HG03558 (cell line): ENCODE measurements at regions not wholly inside any gene's neighbourhood (a gene's known extent, or its start where the extent isn't known, plus 50 kb on each side); places are given as distances from the start of the nearest gene placed in this dataset.
A peak's percentile ranks its signal among the peaks of the same experiment; 100 is the strongest.

ENCODE experiments used
- ATAC-seq: cut with Tn5 transposase; IDR thresholded peaks from one replicate; pipeline ENCODE4 v1.9.1; 2021; ENCODE audit warnings: moderate number of reproducible peaks; ENCODE audit not compliant: unreplicated experiment; ENCODE audit errors: extremely low read depth

DNA sequence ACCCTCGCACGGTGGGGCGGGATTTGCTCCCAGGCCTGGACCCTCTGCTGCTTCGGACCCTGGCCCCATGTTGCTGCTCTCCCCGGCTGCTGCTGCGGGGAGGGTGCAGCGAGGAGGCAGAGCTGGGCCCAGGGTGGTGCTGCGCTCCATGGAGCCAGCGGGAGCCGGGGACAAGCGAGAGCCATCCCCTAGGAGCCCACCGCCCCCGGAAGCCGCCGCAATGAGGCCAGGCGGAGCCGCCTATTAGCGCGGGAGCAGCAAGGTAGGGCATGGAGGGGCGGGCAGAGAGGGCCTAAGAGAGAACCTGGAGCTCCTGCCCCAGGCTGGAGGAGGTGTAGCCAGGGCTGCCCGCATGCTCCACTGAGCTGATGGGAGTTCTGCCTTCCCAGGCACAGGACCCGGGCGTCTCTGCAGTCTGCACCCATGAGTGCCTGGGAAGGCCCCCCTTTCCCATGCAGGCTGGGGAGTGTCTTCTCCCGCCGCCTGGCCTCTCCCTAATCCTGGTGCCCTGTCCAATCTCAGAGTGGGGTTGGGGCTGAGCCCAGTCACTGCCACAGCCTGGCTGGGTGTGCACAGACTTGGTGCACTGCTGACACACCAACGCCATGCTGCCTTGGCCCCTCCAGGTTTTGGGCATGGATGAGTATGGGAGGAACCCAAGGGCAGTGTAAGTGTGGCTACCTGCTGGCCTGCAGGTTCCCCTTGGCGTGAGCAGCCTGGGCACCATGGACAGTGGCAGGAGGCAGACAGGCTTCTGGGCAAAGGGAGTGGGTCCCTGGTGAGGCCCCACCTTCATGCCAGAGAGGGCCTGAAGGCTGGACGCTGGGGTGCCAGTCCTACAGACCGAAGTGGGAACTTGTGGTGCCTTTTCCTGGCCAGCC is 360.6 kb upstream of the MAP3K7 start:
- ATAC-seq, result no peak

DNA sequence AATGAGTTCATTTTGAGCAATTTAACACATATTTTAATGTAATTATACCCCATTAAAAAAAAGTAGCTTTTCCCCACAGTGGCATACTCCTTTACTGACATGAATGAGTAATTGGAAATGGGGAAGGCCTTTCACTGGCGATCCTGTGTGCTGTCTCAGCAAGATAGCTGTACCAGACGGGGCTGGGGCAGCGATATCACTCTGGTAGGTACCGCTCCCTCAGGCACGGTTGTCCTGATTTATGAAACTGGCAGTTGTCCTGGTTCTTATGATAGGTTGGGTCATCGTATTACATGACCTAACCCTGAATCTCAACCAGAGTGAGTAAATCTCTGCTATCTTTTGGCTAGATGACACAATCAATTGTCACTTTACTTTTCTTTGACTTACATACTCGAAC is 355.0 kb upstream of the MAP3K7 start:
- ATAC-seq, result no peak

DNA sequence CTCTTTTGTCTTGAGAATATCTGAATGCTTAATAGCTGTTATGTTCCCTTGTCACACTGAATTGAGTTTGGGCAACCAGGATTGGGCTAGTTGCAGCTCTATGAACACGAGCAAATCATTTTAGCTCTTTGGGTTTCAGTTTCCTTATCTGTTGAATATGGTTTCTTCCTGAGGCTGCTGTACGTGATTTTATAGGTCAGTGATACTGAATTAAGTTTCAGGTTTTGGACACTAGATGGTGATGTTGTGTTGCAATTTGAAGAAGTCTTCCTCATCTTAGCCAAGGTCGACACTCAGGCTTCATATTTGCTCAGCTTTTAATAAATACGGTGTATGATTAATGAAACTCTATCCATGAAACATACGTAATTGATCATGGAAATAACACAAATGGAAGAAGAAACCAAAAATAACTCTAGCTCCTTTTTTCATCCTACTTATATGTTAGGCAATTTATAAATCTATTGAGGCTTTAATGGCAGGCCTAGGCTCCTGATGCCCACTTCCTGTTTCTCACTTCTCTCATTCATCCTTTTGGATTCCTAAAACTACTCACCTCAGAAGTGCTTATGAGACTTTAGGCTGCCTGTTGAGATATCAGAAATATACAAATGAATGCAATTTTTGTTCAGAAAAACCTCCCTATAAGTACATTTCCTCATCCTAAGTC is 354.1 kb upstream of the MAP3K7 start:
- ATAC-seq, result peak; percentile 95

DNA sequence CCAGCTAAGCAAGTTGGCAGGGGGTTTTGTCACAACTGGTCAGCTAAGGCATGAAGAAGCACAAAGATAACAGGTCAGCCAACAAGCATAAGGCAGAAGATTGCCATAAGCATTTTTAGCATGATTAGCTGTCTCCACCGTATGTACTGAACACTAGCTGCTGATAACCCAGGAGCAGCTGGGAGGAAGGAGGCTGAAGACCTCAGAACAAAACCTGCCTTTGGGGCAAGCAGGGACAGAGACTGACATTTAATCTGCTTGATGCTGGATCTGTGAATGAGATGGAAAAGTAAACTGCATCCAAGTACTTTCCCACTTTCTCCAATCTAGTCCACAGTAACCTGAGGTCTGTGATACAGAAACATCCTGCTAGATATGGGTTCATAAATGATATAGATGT is 353.0 kb upstream of the MAP3K7 start:
- no peak for ATAC-seq

DNA sequence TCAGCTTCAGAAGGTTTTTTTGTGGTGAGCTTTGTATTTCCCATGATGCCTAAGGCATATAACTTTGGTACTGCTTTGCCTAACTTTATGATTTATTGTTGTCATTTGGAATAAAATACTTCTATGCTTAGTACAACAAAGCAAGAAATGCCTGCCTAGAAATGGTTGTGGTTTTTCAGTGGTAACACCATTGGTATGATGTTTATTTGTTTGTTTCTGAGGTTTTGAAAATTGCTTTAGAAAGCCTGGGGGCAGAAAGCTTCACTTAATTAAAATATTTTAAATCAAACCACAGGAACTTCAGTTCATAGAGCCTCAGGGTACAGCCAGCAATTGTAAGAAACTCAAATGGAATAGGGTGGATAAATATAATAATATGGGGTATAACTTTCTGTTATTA is 351.2 kb upstream of the MAP3K7 start:
- no peak for ATAC-seq

DNA sequence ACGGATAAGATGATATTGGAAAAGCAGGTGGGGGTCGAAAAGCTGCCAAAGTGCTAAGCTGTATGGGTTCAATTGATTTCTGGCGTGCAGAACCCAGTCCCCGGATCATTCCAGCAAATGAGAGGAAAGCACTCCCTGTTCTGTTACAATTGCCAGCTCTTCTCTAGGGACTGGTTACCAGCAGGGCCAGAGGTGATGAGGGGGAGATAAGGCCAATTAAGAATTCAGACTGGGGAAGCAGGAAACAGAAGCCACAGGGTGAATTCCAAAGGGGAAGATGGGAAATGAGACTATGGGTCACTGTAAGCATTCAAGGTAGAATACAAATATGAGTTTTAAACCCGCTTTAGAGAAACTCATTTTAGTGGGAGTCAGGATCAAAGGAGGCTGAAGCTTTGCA is 349.4 kb upstream of the MAP3K7 start:
- ATAC-seq, result no peak

DNA sequence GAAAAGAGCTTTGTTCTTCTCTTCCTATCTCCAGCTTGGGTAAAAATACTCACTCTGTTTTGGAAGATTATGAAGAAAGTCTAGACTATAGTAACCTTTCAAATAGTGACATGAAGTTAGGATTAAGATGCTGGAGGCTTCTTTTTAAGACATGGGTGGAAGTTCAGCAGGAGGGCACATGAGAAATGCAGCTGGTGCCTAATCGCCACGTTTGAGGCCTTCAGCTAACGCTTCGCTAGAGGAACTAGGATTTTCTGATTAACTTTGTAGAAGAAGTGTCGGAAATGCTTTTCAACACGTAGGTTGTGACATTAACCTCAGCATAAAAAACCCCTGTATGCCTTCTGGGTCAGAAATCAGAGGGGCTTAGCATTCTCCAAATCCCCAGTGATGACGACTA is 348.1 kb upstream of the MAP3K7 start:
- no peak for ATAC-seq

DNA sequence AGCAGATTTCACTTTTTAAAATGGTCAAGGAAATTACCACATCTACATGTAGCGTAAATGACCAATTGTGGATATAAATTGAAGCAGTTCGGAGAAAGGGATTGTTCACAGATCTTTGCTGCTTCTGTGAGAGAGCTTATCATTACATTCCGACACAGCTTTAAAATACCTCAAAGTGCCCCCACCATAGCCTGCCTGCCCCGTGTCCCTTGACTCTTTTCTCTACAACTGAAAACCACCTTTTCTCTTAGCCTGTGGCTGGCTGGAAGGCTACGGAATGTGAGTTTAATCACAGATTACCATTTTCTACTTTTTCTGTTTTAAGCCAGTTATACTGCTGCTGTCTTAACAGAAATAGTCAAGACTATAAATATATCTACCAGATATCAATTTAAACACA is 347.2 kb upstream of the MAP3K7 start:
- ATAC-seq, result no peak

DNA sequence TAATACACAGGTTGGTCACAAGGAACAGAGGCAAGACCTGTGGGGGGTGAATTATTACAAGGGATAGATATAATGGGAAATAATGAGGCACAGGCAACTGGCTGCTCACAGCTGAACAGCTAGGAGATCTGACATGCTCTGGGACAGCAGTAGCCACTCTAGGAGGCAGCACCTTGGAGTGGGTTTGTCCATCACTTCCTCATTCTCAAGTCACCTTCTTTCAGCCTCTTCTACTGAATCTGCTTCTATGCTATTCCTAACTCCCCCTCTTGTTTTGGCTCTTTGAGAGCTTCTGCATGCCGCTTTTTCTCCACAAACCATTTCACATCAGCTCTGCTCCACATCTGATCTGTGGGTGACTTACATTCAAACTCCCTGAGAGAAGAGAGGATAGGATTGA is 345.5 kb upstream of the MAP3K7 start:
- ATAC-seq, result no peak

DNA sequence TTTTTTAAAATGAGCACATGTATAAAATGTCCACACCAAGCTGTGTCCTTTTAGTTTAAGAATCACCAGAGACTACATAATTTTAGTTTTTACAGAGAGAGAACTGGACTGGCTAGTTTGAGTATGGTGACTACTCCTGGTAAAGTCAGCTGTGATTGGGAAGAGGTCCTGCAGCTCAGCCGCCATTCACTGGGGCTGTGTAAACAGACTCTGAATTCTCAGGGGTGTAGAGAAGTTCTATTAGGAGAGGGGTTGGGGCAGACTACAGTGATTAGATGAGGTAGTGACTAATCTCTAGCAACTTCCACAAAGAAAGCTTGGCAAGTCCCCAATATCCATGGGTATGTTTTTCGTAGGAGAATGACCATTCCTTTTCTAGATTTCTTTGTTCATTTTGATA is 341.2 kb upstream of the MAP3K7 start:
- no peak for ATAC-seq

DNA sequence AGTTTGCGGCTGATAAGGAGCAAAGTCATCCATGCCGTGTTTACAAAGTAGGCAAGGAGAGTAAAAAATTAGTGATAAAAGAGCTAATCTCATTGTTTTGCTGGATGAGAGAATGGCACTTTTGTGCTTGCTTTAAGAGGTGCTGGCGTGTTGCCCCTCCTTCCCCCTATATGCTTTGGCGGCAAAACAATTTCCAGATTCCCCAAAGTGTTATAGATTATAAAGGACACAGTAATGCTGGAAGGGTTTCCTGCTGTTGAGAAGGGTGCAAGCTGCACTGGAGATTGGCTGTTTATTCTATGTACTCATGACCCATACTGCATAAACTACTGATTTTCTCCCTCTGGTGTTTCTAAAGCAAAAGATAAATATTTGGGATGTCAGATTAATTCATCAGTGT is 338.9 kb upstream of the MAP3K7 start:
- no peak for ATAC-seq

DNA sequence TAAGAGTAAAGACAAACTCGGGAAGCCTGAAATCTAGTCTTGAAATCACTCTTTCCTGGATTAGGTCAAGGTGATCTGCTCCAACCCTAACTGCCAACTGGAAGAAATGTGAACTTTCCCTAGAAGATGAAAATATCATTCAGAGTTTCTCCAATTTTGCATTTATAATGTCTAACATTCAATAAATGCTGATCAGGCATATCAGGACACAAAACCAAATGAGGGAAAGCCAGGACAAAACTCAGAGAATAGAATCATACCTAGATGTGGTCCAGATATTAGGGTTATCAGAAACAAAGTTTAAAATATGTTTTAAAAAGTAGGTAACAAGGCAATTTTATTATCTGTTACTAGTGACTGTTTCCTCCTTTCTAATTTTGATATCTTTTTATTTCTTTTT is 335.5 kb upstream of the MAP3K7 start:
- ATAC-seq, result no peak

DNA sequence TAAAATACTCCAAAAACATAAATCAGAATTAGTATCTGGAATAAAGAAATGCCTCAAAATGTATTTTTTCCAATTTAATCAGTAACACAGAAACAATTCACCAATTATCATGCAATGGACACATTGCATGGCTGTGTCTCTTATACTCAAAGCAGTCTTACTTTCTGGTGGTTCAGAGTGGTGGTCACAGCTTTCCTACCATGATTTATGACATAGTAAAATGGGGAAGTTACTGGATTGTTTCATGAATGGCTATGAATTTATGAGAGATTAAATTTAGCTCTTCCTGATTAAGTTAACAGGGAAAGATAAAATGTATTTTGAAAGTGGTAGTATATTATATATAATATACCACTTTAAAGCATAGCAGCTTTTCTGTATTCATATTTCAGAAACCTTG is 331.5 kb upstream of the MAP3K7 start:
- ATAC-seq, result no peak

DNA sequence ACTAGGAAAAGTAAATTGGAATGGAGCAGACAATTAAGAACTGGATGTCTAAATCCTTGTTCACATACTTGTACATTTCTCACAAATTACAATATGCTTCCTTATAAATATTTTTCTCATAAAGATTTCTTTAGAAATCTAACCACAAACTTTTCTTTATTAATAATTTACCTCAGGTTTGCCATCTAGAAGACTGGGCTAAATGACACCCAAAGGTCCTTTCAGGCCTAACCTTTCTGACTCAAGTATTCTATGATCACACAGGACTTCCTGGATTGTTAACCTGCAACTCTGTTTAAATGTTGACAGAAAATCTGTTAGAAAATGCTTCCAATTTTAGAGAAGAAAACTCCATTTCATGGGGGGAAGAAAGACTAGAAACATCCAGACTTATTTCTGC is 330.5 kb upstream of the MAP3K7 start:
- no peak for ATAC-seq

DNA sequence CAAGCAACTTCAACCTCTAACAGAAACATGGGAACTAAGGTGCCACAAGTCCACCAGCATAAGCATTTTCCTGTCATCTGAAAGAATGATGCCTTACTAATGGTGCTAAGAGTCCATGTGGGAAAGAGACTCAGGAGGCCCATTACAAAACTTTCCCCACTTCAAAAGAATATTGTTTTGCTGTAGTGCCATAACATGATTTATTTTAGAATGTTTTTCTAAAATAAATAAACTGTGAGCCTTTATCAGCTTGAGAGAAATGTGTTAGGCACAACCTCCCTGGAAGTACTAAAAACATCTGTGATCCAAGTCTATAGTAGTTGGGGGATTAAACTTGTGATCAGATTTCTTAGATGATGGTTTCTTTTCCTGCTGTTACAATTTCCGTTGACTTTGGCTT is 330.1 kb upstream of the MAP3K7 start:
- ATAC-seq, result no peak

DNA sequence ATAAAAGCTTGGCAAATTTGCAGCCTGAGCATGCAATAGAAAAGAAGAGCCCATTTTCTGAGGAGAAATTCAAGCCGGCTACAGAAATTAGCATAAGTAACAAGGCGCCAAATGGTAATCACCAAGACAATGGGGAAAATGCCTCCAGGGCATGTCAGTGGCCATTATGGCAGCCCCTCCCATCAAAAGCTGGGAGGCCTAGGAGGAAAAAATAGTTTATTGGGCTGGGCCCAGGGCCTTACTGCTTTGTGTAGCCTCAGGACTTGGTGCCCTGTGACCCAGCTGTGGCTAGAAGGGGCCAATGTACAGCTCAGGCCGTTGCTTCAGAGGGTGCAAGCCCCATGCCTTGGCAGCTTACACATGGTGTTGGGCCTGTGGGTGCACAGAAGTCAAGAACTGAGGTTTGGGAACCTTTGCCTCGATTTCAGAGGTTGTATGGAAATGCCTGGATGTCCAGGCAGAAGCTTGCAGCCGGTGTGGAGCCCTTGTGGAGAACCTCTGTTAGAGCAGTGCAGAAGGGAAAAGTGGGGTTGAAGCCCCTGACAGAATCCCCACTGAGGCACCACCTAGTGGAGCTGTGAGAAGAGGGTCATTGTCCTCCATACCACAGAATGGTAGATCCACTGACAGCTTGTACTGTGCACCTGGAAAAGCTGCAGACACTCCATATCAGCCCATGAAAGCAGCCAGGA is 328.5 kb upstream of the MAP3K7 start:
- ATAC-seq, result no peak

DNA sequence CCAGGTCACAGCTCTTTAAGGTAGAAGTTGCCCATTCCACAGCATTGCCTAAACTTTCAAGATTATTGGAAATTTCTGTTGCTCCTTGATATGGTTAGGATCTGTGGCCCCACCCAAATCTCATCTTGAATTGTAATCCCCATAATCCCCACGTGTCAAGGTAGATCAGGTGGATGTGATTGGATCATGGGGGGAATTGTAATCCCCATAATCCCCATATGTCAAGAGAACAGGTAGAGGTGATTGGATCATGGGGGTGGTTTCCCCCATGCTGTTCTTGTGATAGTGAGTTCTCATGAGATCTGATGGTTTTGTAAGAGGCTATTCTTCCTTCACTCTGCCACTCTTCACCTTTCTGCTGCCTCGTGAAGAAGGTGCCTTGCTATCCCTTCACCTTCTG is 327.4 kb upstream of the MAP3K7 start:
- no peak for ATAC-seq

DNA sequence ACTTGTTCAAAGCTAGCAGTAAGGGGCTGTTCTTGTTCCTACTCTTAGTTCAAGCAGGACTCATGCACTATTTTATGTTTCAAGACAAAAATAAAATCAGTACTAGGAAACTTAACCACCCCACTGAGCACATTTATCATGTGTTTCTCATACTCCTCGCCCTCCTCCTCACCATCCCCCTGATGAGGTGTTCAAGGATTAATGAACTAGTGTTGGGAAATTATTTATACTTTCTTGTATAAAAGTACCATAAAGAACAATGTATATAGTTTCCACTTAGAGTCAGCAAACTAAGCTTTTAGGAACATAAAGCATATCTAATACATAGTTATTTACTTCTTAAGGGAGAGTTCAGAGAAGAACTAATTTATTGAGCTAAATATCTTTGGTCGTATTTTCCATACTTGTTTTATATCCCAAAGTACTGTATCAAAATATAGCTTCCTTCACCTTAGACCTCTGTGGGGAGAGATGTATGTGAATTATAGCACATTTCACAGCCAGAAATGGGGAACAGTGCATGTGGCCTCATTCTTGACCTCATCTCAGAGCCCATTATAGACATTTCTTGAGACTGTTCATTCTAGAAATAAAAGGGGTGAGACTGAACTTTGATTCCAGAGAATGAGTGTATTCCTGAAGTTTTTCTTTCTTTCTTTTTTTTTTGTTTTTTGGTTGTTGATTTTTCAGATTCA is 326.5 kb upstream of the MAP3K7 start:
- ATAC-seq, result no peak

DNA sequence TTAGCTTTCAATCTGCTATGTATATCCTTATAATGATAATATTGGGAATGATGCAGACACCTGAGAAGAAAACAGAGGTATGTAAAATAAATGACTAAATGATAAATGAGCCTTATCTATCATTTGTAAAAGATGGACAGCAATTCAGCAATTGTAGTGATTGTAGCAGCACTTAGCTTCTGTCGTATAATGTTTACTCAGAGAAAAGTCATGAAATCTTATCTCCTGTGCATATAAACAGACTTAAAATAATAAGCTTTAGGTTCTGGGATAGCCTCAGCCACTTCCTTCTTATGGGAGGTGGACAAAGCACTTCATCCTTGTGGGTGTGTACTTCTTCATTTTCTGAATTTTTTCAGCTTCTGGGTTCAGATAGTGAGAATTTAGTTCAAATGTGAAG is 324.8 kb upstream of the MAP3K7 start:
- ATAC-seq, result no peak

DNA sequence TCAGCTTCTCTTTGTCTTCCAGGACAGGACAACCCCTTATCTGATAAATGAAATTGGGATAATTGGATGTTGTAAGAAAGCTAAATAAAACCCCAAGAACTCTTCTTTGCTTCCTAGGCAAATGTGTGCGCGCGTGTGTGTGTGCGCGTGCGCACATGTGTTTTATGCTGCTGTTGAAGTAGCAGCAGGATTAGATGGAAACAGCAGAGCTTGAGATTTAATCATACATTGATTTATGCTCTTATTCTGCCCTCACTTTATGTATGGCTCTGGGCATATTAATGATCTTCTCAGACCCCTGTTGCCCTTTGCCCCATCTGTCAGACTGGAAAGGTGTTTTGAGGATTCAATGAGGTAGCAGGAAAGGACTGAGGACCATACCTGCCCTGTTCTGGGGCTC is 324.0 kb upstream of the MAP3K7 start:
- no peak for ATAC-seq
